Brain microvascular endothelial cell (primary cell): ENCODE measurements at regions not wholly inside any gene's neighbourhood (a gene's known extent, or its start where the extent isn't known, plus 50 kb on each side); places are given as distances from the start of the nearest gene placed in this dataset.
A peak's percentile ranks its signal among the peaks of the same experiment; 100 is the strongest.
"Not testable (repeated sequence)": the region's sequence is repeated elsewhere in the genome, so short reads cannot be mapped to it uniquely, and the experiment has no call there.

Experiments used
- DNase-seq: peaks from one replicate; pipeline ENCODE4 v3.0.0-alpha.2; 2020
- H3K27ac ChIP-seq: fragments of 250-450 bp; sonication (Bioruptor Pico); 2 replicates; pipeline ENCODE4 v1.5.1; 2020; ENCODE audit warnings: mild to moderate bottlenecking, moderate library complexity
- H3K27me3 ChIP-seq: fragments of 250-450 bp; sonication (Bioruptor Pico); replicated peaks from 2 replicates; pipeline ENCODE4 v1.5.1; 2020; ENCODE audit warnings: mild to moderate bottlenecking
- H3K36me3 ChIP-seq: fragments of 250-450 bp; sonication (Bioruptor Pico); replicated peaks from 2 replicates; pipeline ENCODE4 v1.5.1; 2020; ENCODE audit warnings: mild to moderate bottlenecking
- H3K4me3 ChIP-seq: 2 replicates; pipeline ENCODE4 v1.5.1; 2011; ENCODE audit warnings: low read depth, mild to moderate bottlenecking, control low read depth, low read length, moderate library complexity
- CTCF ChIP-seq: IDR thresholded peaks from 2 replicates; pipeline ENCODE4 v1.5.1; 2011; ENCODE audit warnings: low read depth, mild to moderate bottlenecking, moderate library complexity, low read length, control low read depth, inconsistent platforms; ENCODE audit errors: missing control alignments
- in situ Hi-C: cut with HindIII; loops from 2 replicates; pipeline ENCODE4 v1.10.0; 2017; ENCODE audit warnings: low sequenced_read_pairs, low pct_ligation_motif_present

- H3K27ac ChIP-seq, result no peak overlapping the region
- no peaks in the 10 kb centered on the region for H3K36me3 ChIP-seq
- in situ Hi-C loops, result no loop called here
- H3K4me3 ChIP-seq, result no peak overlapping the region
- TF ChIP-seq CTCF, result no peak
- peak; percentile 68 for DNase-seq
- H3K27me3 ChIP-seq, result no peaks in the 10 kb centered on the region
Measured at GRCh38 chr6:111925296-111925695, 52.0 kb upstream of the FYN start.

GRCh38 chr6:111926731-111927302 lies 53.6 kb upstream of the FYN start:
- no peak for DNase-seq
- Histone ChIP-seq H3K36me3 (no peaks in the 10 kb centered on the region), H3K27ac (no peak overlapping the region), H3K4me3 (no peak overlapping the region), H3K27me3 (no peaks in the 10 kb centered on the region)
- in situ Hi-C loops, result no loop called here
- no peak for TF ChIP-seq CTCF

GRCh38 chr6:111927321-111927720 lies 54.1 kb upstream of the FYN start:
- Histone ChIP-seq H3K27me3 (no peaks in the 10 kb centered on the region), H3K27ac (no peak overlapping the region), H3K36me3 (no peaks in the 10 kb centered on the region), H3K4me3 (no peak overlapping the region)
- in situ Hi-C loops, result no loop called here
- DNase-seq, result no peak
- no peak for TF ChIP-seq CTCF

- no peak overlapping the region for H3K4me3 ChIP-seq
- no peaks in the 10 kb centered on the region for H3K36me3 ChIP-seq
- DNase-seq, result no peak
- no peak for TF ChIP-seq CTCF
- no peak overlapping the region for H3K27ac ChIP-seq
- H3K27me3 ChIP-seq, result no peaks in the 10 kb centered on the region
- in situ Hi-C loops, result no loop called here
Measured at GRCh38 chr6:111928139-111928538, 54.9 kb upstream of the FYN start.

GRCh38 chr6:111934611-111935010 lies 61.4 kb upstream of the FYN start:
- in situ Hi-C loops, H3K27me3 ChIP-seq, H3K36me3 ChIP-seq, DNase-seq, H3K4me3 ChIP-seq, H3K27ac ChIP-seq: not testable (repeated sequence)

DNA sequence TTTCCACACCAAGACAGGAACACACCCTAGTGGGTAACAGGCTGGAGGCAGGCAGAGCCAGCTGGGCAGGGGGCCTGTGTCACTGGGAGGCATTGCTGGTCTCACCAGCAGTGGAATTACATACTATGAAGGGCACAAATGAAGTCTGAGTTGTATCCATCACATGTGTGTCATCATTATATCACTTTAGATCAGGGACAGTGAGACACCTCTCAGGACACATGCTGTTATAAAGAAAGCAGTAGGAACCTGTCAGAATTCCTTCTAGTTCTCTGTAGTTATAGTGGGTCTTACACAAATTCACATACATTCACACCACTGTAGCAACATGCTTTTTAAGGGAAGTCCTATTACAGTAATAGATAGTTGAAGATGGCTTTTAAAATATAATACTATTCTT lies 63.5 kb upstream of the FYN start:
- Histone ChIP-seq H3K4me3 (no peak overlapping the region), H3K27ac (no peak overlapping the region), H3K36me3 (no peaks in the 10 kb centered on the region), H3K27me3 (no peaks in the 10 kb centered on the region)
- no peak for DNase-seq
- in situ Hi-C loops, result no loop called here
- no peak for TF ChIP-seq CTCF
